Suprapubic skin (tissue), 4 donors: ENCODE measurements at regions not wholly inside any gene's neighbourhood (a gene's known extent, or its start where the extent isn't known, plus 50 kb on each side); places are given as distances from the start of the nearest gene placed in this dataset.

Experiments used
- EP300 ChIP-seq: sonication (generic); formaldehyde crosslinking; IDR thresholded peaks from one replicate; pipeline ENCODE4 v1.6.1; 2017; ENCODE audit warnings: antibody characterized with exemption
- POLR2A ChIP-seq, 2 donors: fragments of 450-650 bp; IDR thresholded peaks; one replicate each; pipeline ENCODE4 v1.6.1; 2017; ENCODE audit warnings: antibody characterized with exemption in 2 of 2, mild to moderate bottlenecking in 2 of 2, moderate library complexity in 2 of 2
- POLR2AphosphoS5 ChIP-seq, 3 donors: sonication (generic); formaldehyde crosslinking; IDR thresholded peaks; one replicate each; pipeline ENCODE4 v1.6.1; 2017; ENCODE audit warnings: antibody characterized with exemption in 3 of 3
- TF ChIP-seq, protein P1 (sequence below), 2 donors: fragments of 200-600 bp in 1 of 2; fragments of 450-650 bp in 1 of 2; sonication (generic) in 1 of 2; IDR thresholded peaks; one replicate each; pipeline ENCODE4 v1.5.1; 2016 to 2019; ENCODE audit warnings: antibody characterized with exemption in 2 of 2, mild to moderate bottlenecking in 1 of 2, moderate library complexity in 1 of 2

DNA sequence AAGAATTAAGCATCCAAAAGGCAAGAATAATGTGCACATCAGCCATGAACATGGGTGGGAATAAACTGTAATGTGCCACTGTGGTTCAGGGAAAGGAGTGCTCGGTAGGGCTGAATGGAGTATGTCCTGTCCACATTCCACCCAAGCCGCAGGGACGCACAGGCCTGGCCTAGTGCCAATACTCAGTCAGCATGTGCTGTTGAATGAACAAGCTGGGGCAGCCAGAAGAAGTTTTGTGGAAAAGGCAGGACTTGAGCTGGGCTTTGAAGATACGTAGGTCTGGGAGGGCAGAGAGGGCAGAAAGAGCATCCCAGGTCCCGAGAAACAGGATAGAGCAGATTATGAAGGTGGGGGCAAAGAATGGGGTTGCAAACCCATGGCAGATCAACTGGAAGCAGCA is 60.0 kb upstream of the PLET1 start:
- TF ChIP-seq, protein P1, sequence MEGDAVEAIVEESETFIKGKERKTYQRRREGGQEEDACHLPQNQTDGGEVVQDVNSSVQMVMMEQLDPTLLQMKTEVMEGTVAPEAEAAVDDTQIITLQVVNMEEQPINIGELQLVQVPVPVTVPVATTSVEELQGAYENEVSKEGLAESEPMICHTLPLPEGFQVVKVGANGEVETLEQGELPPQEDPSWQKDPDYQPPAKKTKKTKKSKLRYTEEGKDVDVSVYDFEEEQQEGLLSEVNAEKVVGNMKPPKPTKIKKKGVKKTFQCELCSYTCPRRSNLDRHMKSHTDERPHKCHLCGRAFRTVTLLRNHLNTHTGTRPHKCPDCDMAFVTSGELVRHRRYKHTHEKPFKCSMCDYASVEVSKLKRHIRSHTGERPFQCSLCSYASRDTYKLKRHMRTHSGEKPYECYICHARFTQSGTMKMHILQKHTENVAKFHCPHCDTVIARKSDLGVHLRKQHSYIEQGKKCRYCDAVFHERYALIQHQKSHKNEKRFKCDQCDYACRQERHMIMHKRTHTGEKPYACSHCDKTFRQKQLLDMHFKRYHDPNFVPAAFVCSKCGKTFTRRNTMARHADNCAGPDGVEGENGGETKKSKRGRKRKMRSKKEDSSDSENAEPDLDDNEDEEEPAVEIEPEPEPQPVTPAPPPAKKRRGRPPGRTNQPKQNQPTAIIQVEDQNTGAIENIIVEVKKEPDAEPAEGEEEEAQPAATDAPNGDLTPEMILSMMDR (IDR thresholded peaks at IDR 0.05), result no peak
- no peak for TF ChIP-seq POLR2A (IDR thresholded peaks at IDR 0.05)
- no peak for TF ChIP-seq EP300
- no peak for TF ChIP-seq POLR2AphosphoS5 (IDR thresholded peaks at IDR 0.05)
